Hematopoietic multipotent progenitor cell treated with erythropoietin and hydrocortisone succinate and interleukin-3 and kit ligand, for 6 days (in vitro differentiated cells): ENCODE measurements at regions not wholly inside any gene's neighbourhood (a gene's known extent, or its start where the extent isn't known, plus 50 kb on each side); places are given as distances from the start of the nearest gene placed in this dataset.

ENCODE experiments used
- DNase-seq: peaks from one replicate; pipeline ENCODE4 v3.0.0-alpha.2; 2015

DNA sequence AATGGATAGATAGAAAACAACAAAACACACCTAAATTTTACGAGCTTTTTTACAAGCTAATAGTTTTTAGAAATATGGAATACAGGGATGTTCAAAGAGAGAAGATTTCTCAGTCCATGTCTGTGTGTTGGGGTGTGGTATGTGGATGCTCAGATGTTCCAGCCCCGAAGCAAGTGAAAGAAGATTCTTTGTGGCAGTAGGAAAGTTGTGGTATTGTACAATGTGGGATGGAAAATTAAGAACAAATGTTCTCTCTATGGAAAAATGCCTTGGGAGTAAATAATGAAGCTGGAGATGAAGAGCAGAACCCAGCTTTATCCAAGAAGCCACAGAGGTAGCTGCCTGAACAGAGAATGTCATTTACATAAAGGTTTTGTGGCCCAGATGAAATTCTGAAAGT is 150.3 kb upstream of the PRKD1 start:
- no peak for DNase-seq

DNA sequence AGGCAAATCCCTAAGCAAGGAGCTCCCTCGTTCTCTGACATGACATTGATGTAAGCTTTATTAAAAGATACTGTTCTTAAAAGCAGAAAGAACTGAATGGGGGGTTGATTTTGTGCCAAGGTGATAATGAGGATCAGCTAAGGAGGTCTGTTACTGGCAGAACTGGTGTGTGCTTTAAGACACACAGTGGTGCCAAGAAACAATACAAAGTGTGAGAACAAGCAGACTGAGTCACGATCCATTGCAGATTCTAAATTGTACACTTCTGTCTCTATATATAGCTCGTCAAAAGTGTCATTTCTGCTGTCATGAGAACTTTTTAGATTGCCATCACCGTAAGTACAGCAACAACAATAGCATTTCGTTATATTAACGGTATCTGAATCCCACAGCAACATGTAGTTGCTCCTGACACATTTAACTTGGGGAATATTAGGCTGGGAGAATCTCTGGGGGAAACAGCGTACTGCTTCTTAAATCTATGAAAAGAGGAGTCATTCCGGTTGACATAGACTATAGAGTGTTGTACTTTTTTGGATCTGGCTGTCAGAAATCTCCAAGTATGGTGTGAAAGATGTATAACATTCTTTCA is 151.3 kb upstream of the PRKD1 start:
- no peak for DNase-seq

DNA sequence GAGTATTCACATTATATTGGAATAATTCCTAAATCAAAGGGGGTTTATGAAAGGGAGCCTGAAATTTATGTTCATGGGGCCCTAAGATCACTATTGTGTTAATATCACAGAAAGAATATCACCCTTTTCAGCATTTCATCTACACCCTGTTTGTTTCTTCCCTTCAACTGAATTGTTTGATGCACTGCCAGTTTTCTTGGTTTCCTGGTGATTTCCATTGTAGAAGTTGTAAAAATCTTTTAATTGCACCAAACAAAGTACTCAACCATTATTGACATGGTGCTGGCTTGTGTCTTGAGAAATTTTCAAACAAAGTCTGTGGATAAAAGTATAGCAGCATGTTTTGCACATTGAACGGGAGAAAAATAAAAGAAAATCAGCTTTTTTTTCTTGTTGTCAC is 154.8 kb upstream of the PRKD1 start:
- no peak for DNase-seq

DNA sequence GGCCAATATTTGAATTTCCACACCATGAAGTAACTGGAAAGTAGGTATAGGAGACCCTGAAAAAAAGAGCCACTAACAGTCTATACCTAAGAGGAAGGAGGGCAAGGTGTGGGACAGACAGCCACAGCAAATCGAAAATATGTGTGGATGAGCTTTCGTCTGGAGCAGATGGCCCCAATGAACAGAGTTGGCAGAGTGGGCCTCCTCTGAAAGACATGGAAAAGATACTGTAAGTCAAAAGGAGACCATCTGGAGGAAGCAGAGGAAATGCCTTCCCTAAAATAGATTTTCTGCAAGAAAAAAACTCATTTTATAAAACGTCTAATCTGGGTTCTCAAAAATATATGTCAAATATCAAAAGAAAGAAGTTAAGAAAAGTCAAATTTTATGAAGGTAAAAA is 157.2 kb upstream of the PRKD1 start:
- no peak for DNase-seq

DNA sequence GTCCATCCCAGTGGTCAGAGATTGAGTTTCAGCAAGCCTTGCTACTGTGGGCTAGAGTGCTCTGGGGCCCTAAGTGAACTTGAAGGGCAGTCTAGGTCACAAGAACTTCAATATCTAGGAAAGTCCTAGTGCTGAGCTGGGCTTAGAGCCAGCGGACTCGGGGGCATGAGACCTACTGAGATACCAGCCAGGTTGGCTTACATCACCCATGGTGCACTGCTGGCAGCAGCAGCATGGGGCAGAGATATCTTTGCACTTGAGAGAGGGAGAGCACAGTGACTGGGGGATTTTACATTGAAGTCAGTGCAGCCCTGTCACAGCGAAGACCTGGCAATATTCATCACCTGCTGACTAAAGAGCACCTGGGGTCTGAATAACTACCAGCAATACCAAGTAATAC is 158.3 kb upstream of the PRKD1 start:
- DNase-seq = no peak

DNA sequence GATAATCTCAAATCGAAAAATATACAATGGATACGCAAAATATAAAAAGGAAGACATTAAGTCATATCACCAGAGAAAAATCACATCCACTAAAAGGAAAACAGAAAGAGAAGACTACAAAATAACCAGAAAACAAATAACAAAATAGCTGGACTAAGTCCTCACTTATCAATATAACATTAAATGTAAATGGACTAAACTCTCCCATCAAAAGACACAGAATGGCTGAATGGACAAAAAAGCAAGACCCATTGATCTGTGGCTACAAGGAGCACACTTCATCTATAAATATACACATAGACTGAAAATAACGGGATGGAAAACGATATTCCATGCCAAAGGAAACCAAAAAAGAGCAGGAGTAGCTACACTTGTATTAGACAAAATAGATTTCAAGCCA is 161.0 kb upstream of the PRKD1 start:
- DNase-seq = no peak

DNA sequence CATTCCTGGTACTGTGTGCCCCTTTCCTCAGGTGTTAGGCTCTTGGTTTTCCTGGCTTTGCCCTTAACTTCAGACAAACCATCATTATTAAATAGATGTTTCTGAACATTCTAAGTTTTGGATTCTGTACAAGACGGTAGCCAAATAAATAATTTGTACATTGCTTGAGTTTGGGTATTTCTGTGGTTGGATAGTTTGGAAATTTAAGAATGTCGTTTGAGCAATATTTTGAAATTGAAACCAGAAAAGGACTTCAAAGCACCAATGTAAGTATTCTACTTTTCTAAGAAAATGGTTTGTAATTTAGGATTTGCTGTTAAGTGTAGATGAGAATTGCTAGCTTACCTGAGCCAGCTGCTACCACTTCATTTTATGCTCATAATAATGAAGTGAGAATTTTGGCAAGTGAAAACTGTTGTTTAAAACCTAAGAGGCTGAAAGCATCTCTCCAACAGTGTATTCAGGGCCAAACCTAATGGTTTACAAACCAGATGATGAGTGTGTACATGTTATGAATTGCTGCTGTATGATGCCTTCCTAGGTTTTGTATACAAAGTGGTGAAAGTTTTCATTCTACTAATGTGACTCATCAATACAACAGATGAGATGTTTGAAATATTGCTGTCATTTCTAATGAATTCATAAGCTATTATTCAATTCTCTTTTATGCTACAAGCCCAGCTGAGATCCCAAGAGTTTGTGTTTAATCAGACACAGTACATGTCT is 181.5 kb upstream of the PRKD1 start:
- DNase-seq = no peak

DNA sequence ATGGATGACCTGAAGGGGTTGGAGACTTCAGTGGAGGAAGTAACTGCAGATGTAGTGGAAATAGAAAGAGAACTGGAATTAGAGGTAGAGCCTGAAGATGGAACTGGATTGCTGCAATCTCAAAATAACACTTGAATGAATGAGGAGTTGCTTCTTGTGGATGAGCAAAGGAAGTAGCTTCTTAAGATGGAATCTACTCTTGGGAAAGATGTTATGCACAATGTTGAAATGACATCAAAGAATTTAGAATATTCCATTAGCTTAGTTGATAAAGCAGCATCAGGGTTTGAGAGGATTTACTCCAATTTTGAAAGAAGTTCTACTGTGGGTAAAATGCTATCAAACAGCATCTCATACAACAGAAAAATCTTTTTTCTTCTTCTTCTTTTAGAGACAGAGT is 186.4 kb upstream of the PRKD1 start:
- DNase-seq = no peak

DNA sequence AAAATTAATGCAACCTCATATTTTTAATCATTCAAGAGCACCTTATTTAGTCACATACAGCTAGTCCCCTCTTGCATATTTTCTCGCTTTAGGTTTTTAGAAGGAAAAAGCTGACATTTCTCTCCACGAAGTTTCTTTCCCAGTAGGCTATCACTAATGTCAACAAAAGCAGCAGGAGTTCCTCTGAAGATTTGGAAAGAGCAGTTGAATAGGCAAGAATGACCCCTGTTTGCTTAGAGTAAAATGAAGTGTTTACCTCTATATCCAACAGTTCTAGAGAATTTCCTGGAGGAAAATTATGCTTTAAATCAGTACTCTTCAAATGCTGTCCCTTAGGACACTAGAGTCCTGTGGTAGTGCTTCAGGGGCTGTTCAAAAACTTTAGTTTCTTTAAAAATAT is 188.1 kb upstream of the PRKD1 start:
- no peak for DNase-seq

DNA sequence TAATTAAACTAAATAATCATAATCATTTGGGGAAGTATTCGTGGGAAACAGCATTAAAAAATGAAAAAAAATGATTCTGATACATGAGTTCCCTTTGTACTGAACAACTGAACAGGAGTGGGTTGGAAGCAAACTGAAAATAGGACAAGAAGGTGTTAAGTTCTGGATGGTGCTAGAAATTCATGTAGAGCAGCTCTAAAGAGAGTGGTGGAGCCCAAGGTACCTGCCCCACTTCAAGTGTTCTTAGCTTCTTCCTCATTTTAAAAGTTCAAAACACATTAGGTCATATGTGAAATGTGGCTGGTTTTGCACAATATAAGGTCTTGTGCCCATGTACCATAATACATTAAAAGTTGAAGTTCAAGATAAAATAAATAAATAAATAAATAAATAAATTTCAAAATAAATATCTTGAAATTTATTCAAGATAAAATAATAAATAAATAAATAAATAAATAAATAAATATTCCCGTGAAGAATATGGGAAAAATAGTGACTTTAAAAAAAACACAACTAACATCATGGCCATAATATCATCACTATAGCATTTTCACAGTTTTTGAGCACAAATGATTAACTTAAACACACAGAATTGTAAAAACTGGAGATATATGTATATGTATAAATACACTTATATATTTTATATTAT is 191.5 kb upstream of the PRKD1 start:
- no peak for DNase-seq

DNA sequence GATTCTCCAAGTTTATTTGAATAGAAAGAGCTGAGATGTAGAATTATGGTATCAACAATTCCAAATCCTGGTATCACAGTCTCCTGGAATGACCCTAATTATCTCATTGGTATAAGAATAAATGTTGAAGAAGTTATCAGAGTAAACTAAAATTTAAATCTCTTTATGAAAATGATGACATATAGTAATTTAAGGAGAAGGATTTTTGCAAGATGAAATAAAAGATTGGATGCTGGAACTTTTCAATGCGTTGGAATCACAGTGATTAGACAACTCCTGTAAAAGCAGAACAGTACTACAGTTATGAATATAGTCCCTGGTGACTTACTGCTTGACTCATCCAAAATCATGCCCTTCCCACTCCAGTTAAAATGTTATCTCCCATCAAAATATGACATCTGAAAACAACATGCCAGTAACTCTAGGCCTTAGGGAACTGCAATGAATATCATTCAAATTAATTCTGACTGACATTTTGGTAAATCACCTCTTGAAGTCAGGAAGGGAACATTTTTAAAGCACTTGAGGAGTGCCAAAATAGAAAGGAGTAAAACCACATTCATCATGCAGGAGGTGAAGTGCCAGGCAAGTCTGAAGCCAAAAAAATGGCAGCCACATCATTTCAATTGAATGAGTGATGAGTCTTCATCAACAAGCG is 197.8 kb upstream of the PRKD1 start:
- no peak for DNase-seq

DNA sequence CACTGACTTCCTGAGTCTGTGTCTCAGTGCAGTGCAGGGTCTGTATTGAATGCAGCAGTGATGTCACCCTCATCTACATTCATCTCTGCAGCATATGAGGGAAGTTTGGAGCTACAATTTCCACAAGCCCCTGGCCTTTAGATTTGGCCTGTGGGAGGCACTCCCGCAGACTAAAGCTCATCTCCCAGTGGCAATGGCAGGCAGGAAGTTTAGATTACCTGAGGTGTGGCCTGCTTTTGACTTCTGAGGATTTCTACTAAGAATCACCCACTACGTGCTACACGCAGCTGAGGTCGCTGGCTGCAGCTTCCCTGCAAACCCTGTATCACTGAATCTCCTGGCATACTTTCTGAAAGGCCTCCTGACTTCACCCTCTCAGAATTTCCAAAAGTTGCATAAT is 202.2 kb upstream of the PRKD1 start:
- no peak for DNase-seq

DNA sequence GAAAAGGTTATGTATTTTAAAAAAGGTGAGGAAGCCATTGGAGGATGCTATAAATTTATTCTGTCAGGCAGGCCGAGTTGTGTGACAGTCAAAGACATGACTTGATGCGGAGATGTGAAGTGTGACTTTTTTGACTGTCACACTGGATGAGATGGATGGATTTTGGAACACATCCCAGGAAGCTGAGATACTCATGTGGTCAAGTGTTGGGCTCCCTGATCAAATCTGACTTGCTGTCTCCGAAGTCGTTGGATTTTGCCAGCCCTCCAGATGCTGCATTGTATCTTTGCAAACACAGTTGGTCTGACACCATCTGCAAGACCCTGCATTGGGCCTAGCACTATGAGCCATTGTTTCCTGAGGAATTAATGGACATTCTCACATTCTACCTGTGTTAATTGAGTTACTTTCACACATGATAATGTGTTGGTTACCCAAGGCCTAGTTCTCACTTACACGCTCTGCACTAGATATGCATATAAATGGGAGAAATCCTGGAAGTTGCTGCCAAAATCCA is 204.0 kb upstream of the PRKD1 start:
- DNase-seq = no peak

DNA sequence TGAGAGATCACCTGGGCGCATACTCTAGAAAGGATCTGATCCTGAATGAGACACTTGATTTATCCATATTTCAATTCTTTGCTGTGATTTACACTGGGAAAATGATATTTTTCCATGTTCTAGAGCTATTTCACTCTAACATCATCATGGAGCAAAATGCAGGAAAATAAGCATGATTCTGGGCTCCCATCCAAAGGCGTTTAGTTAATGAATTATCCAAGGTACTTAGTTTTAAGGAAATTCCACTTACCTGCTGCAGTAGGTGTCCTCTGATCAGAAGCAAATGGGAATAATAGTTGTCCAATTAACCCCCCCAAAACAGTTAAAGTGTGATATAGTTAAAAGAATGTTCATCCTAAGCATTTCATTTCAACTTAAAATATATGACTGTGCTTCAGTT is 204.5 kb upstream of the PRKD1 start:
- DNase-seq = no peak

DNA sequence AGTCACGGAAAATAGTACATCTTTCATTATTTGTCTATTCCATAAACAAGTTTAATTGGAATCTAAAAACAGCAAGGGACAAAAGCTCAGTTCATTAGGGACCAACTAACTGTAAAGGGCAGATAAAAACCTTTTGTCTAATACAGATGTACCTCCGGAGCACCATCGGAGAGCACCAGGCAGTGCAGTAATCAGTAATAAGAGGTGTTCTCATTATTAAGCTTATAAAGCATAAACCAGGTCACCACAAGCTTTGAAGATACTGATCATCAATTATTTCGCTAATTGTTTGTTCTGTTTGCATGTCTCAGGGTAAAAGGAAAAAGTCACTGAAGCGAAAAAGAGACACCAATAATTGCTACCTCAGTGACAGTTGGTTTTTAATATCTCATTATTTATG is 207.3 kb upstream of the PRKD1 start:
- DNase-seq = no peak

DNA sequence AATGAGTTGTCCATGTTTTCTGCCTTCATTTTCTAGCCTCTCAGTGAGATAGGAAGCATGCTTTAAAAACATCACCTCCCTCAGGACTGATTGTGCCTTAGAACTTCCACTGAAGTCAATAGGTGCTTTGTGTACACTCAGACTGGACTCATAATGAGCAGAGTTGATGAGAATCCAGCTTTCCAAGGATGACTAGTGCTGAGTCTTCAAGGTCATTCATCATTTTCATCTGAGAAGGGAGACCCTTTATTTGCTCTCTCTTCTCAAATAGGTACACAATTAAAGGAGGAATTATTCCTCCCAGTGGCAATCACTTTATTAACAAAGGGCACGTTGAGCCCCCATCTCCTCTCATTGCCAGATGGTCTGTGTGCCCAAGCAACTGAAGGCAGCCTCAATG is 210.9 kb upstream of the PRKD1 start:
- DNase-seq = no peak

DNA sequence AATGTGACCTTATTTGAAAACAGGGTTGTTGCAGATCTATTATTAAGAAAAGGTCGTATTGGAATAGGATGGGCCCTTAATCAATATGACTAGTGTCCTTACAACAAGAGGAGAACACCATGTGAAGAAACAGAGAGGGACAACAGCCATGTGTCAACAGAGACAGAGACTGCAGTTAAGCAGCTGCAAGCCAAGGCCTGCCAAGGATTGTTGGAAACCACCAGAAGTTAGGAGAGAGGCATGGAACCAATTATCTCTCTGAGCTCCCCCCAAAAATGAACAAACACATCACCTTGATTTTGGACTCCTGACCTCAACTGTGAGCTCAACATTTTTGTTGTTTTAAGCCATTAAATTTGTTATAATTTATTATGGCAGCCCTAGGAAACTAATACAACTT is 214.6 kb upstream of the PRKD1 start:
- no peak for DNase-seq

DNA sequence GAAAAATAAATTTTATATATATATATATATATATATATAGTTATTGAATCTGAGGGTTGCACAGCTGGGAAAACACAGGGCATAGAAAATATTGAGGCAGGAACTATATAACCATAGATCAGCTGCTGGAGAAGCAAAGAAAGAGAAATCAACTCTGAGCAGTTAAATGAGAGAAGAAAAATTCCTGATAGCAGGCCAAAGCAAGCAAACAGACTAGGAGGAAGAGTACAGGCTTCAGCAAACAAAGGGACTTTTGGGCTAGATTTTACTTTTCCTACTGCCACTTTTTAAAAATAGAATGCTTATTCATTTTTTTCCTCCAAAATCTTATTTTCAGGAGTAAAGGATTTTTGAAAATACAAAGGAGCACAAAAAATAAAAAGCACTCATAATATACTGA is 216.0 kb upstream of the PRKD1 start:
- DNase-seq = no peak

DNA sequence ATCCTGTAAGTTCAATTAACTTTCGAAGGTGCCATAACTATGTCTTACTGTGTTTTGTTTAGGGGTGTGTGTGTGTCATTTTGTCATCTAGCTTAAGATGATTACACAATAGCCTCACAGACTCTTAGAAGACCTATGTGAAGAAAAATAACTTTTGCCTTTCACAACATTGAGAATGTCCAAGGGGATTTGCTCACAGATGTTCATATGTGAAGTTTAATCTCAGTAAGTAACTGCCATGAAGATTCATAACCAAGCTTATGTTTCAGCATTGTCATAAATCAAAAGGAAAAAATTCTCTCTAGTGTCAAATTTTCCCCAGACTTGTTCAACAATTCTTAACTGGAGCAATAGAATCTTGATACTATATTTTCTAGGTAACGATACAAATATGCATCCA is 226.1 kb upstream of the PRKD1 start:
- DNase-seq = no peak

DNA sequence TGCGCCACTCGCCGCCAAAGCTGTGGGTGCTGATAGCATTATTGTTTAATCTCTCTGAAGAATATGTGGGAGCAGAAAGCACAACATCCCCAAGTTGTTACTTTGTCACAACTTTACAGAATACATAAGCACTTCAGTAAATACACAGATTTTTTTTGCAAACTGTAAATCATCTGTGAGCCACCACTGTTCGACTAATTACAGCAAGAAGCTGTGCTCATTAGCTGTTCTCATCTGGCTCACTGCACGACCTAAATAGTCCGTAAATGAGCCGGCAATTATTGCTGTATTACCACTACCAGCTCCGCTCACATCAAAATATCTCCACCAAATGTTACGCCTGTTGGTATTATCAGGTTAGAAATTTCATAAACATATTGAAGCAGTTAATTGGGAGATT is 228.9 kb upstream of the PRKD1 start:
- DNase-seq = no peak

DNA sequence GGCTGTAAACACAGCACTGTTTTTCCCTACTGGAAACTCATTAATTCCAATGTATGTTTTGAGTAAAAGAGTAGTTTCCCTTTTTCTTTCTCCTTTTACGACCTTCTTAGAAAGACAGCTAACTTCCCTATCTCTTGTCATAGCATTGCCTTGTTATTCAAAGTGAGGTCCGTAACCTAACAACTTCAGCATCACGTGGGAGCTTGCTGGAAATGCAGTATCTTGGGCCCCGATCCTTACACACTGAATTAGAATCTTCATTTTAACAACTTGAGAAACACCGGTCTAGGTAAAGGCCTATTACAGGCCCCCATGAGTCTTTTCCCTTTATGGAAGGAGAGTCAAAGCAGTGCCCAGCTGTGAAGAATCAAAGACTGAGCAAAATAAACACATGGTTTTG is 230.7 kb upstream of the PRKD1 start:
- DNase-seq = no peak

DNA sequence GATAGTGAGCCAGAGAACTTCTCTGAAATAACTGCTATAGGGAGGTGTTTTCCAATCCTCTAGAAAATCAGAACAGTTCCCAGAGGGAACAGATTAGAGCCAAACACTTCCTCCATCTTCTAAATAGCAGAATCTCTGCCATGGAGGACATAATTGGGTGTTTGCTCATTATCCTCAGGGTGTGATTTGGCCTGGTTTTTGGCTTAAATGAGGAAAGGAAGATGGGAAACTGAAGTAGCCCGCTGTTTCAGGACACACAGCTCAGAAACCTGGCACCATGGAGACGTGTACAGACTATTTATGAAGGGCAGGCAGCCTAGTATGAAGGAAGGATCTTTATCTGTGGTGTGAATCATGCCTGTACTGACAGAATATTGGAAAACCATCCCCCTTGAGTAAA is 231.7 kb upstream of the PRKD1 start:
- no peak for DNase-seq

DNA sequence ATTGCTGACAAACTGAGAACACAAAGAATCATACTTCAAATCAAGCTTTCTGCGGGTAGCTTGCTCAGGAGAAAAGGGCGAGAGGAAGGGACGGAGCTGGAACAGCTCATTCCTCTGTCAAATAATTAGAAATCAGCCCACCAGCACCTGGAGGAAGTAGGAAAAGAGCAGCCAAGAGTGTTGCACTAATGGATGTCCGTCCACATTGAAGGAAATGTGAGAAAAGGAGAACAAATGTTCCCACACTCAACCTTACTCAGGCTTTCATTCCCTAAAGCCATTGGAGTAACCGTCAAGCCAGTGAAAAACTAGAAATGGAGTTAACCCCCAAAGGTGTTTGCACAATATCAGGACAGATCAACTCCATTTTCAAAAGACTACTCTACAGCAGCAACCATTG is 233.0 kb upstream of the PRKD1 start:
- no peak for DNase-seq

DNA sequence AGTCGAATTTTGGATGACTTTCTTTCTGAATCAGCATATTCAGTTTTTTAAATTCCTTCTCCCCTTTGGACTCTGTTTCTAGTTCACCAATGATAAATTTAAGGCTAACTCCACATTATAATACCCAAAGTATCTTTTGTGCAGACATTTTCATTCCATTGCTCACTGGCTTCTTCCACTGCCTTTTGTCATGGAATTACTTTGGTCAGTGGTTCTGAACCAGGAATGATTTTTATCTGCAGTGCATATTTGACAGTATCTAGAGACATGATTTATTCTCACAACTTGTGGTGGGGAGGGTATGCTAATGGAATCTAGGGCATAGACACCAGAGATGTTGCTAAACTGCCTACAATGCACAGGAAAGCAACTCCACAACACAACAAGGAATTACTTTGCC is 234.4 kb upstream of the PRKD1 start:
- no peak for DNase-seq
